GM19467 (cell line): ENCODE measurements at regions not wholly inside any gene's neighbourhood (a gene's known extent, or its start where the extent isn't known, plus 50 kb on each side); places are given as distances from the start of the nearest gene placed in this dataset.

ENCODE experiments used
- ATAC-seq: cut with Tn5 transposase; IDR thresholded peaks from one replicate; pipeline ENCODE4 v1.9.1; 2021; ENCODE audit warnings: mild to moderate bottlenecking, moderate library complexity; ENCODE audit not compliant: unreplicated experiment

GRCh38 chr3:109532257-109533216, 195.2 kb upstream of the DPPA4 start:
- no peak for ATAC-seq

GRCh38 chr3:109545746-109546145, 208.4 kb upstream of the DPPA4 start:
- ATAC-seq = no peak

- no peak for ATAC-seq
These were observed 211.0 kb upstream of the DPPA4 start for GRCh38 chr3:109548192-109548938.

- no peak for ATAC-seq
These were observed 216.4 kb upstream of the DPPA4 start for GRCh38 chr3:109553591-109554371.

GRCh38 chr3:109559389-109559788, 222.0 kb upstream of the DPPA4 start:
- no peak for ATAC-seq

GRCh38 chr3:109563149-109563548, 225.8 kb upstream of the DPPA4 start:
- ATAC-seq = no peak

- no peak for ATAC-seq
These were observed 231.9 kb upstream of the DPPA4 start for GRCh38 chr3:109569135-109569846.

- no peak for ATAC-seq
These were observed 233.1 kb upstream of the DPPA4 start for GRCh38 chr3:109570408-109570807.

GRCh38 chr3:109572301-109572700, 235.0 kb upstream of the DPPA4 start:
- ATAC-seq = no peak

GRCh38 chr3:109596991-109597390, 259.6 kb upstream of the DPPA4 start:
- ATAC-seq = no peak

GRCh38 chr3:109597444-109597843, 260.1 kb upstream of the DPPA4 start:
- ATAC-seq = no peak

GRCh38 chr3:109607897-109608296, 270.6 kb upstream of the DPPA4 start:
- ATAC-seq = no peak

- no peak for ATAC-seq
These were observed 271.2 kb upstream of the DPPA4 start for GRCh38 chr3:109608574-109608973.

GRCh38 chr3:109618766-109619378, 281.5 kb upstream of the DPPA4 start:
- ATAC-seq = no peak

- ATAC-seq = no peak
These were observed 294.6 kb upstream of the DPPA4 start for GRCh38 chr3:109631897-109632296.

- no peak for ATAC-seq
These were observed 302.9 kb upstream of the DPPA4 start for GRCh38 chr3:109640146-109640652.

GRCh38 chr3:109642025-109642424, 304.7 kb upstream of the DPPA4 start:
- ATAC-seq = no peak

GRCh38 chr3:109643590-109643989, 306.2 kb upstream of the DPPA4 start:
- no peak for ATAC-seq

- ATAC-seq = no peak
These were observed 307.0 kb upstream of the DPPA4 start for GRCh38 chr3:109644332-109644731.

- ATAC-seq = no peak
These were observed 307.4 kb upstream of the DPPA4 start for GRCh38 chr3:109644746-109645145.
